H1 (cell line): ENCODE measurements at regions not wholly inside any gene's neighbourhood (a gene's known extent, or its start where the extent isn't known, plus 50 kb on each side); places are given as distances from the start of the nearest gene placed in this dataset.

Source experiments
- BACH1 ChIP-seq: IDR thresholded peaks from 2 replicates; pipeline ENCODE4 v1.6.1; 2012; ENCODE audit warnings: low read length, improper control_type of control experiment
- GABPA ChIP-seq: IDR thresholded peaks from 2 replicates; pipeline ENCODE4 v1.6.1; 2011; ENCODE audit warnings: mild to moderate bottlenecking, low read length, moderate library complexity, borderline replicate concordance; ENCODE audit not compliant: insufficient read depth
- JUND ChIP-seq: IDR thresholded peaks from 2 replicates; pipeline ENCODE4 v1.6.1; 2011; ENCODE audit warnings: mild to moderate bottlenecking, improper control_type of control experiment, low read length

DNA sequence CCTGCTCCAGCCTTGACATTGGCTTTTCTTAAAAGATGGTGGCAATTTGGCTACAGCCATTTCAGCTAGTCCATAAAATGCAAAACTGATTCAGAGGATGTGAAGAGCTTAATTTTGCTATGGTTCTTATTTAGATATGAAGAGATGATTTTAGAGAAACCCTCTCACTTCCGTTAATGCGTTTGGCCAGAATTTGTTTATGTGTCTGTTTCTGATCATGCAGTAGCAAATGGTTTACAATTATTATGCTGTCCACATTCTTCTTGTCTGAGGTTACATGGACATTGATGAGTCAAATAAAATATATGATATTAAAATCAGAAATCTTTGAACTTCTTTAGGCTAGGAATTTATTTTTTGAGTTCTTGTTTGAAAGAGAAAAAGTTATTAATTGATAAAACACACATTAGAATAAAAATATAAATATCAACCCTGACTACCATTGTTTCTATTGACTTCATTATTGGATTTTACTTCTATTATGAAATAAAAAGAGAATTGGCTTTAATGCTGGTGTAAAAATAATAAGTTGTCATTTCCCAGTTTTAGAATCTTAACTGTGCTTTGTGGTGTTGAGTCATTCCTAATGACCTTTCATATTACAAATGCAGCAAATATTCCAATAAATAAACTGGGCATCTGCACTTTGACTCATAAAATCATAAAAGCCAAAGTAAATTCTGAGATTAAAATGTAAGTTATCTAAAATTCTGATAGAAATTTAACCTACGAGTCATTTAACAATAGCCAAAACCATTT, 1286.0 kb upstream of the GJE1 start (continued):
- TF ChIP-seq GABPA (no peak), JUND (no peak), BACH1 (no peak)
